NCI-H1930 (cell line): ENCODE measurements at regions not wholly inside any gene's neighbourhood (a gene's known extent, or its start where the extent isn't known, plus 50 kb on each side); places are given as distances from the start of the nearest gene placed in this dataset.
"Not testable (repeated sequence)": the region's sequence is repeated elsewhere in the genome, so short reads cannot be mapped to it uniquely, and the experiment has no call there.

Source experiments
- DNase-seq, 2 experiments: peaks; one replicate each; lab custom pipeline; 2025; lab: John Stamatoyannopoulos, UW

GRCh38 chr11:49499117-49499516, 290.7 kb upstream of the FOLH1 start:
- DNase-seq = no peak

GRCh38 chr11:49505231-49505630, 296.8 kb upstream of the FOLH1 start:
- no peak for DNase-seq

GRCh38 chr11:49526240-49526829, 317.9 kb upstream of the FOLH1 start:
- not testable (repeated sequence) for DNase-seq

- no peak for DNase-seq
Observed at GRCh38 chr11:49533204-49533603, 324.8 kb upstream of the FOLH1 start.

GRCh38 chr11:49538927-49539326, 330.5 kb upstream of the FOLH1 start:
- DNase-seq = not testable (repeated sequence)

- not testable (repeated sequence) for DNase-seq
Observed at GRCh38 chr11:49558261-49558847, 350.0 kb upstream of the FOLH1 start.

GRCh38 chr11:49560593-49560992, 352.2 kb upstream of the FOLH1 start:
- not testable (repeated sequence) for DNase-seq

GRCh38 chr11:49561240-49561880, 353.0 kb upstream of the FOLH1 start:
- not testable (repeated sequence) for DNase-seq

GRCh38 chr11:49562262-49562661, 353.9 kb upstream of the FOLH1 start:
- not testable (repeated sequence) for DNase-seq

- DNase-seq = not testable (repeated sequence)
Observed at GRCh38 chr11:49579492-49579891, 371.1 kb upstream of the FOLH1 start.

- DNase-seq = not testable (repeated sequence)
Observed at GRCh38 chr11:49585495-49585894, 366.7 kb upstream of the OR4C13 start.

- not testable (repeated sequence) for DNase-seq
Observed at GRCh38 chr11:49608892-49609291, 343.3 kb upstream of the OR4C13 start.

GRCh38 chr11:49623872-49624271, 328.3 kb upstream of the OR4C13 start:
- DNase-seq = not testable (repeated sequence)

- not testable (repeated sequence) for DNase-seq
Observed at GRCh38 chr11:49670705-49671104, 281.5 kb upstream of the OR4C13 start.

- not testable (repeated sequence) for DNase-seq
Observed at GRCh38 chr11:49702121-49702520, 250.1 kb upstream of the OR4C13 start.

GRCh38 chr11:49750447-49750846, 201.7 kb upstream of the OR4C13 start:
- DNase-seq = not testable (repeated sequence)

GRCh38 chr11:49750960-49751359, 201.2 kb upstream of the OR4C13 start:
- not testable (repeated sequence) for DNase-seq

GRCh38 chr11:49780791-49781190, 171.4 kb upstream of the OR4C13 start:
- DNase-seq = not testable (repeated sequence)

- DNase-seq = not testable (repeated sequence)
Observed at GRCh38 chr11:49782000-49782399, 170.2 kb upstream of the OR4C13 start.

- DNase-seq = not testable (repeated sequence)
Observed at GRCh38 chr11:49783841-49784240, 168.3 kb upstream of the OR4C13 start.

GRCh38 chr11:49789787-49790186, 162.4 kb upstream of the OR4C13 start:
- not testable (repeated sequence) for DNase-seq

- not testable (repeated sequence) for DNase-seq
Observed at GRCh38 chr11:49798206-49798837, 153.9 kb upstream of the OR4C13 start.
